GM23338 (cell line): ENCODE measurements at regions not wholly inside any gene's neighbourhood (a gene's known extent, or its start where the extent isn't known, plus 50 kb on each side); places are given as distances from the start of the nearest gene placed in this dataset.

Experiments used
- ATAC-seq: fragments of 200-7000 bp; cut with Tn5 transposase; 3 replicates; pipeline ENCODE4 v1.9.1; 2020
- DNase-seq: peaks from one replicate; pipeline ENCODE4 v3.0.0-alpha.2; 2015; ENCODE audit warnings: low spot score
- H2AFZ ChIP-seq: fragments of 200-600 bp; sonication (generic); 2 replicates; pipeline ENCODE4 v1.8.0; 2016; ENCODE audit warnings: antibody characterized with exemption, mild to moderate bottlenecking, moderate library complexity
- H3F3A ChIP-seq: fragments of 200-600 bp; sonication (generic); replicated peaks from 2 replicates; pipeline ENCODE4 v1.8.0; 2017; ENCODE audit warnings: antibody characterized with exemption, mixed run types, low read depth
- H3K27ac ChIP-seq: fragments of 200-600 bp; sonication (generic); 2 replicates; pipeline ENCODE4 v1.6.1; 2016; ENCODE audit warnings: low read depth
- H3K27me3 ChIP-seq: fragments of 200-600 bp; sonication (generic); 2 replicates; pipeline ENCODE4 v1.8.0; 2016; ENCODE audit warnings: mild to moderate bottlenecking, mixed run types, moderate library complexity; ENCODE audit not compliant: insufficient read depth
- H3K36me3 ChIP-seq: fragments of 200-600 bp; sonication (generic); 2 replicates; pipeline ENCODE4 v1.8.0; 2016; ENCODE audit warnings: mild to moderate bottlenecking; ENCODE audit not compliant: insufficient read depth
- H3K4me1 ChIP-seq: fragments of 200-600 bp; sonication (generic); 2 replicates; pipeline ENCODE4 v1.8.0; 2016; ENCODE audit warnings: mild to moderate bottlenecking, moderate library complexity; ENCODE audit not compliant: insufficient read depth
- H3K4me2 ChIP-seq: fragments of 200-600 bp; sonication (generic); 2 replicates; pipeline ENCODE4 v1.7.1; 2017; ENCODE audit warnings: mixed run types
- H3K4me3 ChIP-seq: fragments of 200-600 bp; sonication (generic); 2 replicates; pipeline ENCODE4 v1.6.1; 2016; ENCODE audit warnings: mixed run types
- H3K79me2 ChIP-seq: fragments of 200-600 bp; sonication (generic); replicated peaks from 2 replicates; pipeline ENCODE4 v1.8.0; 2017; ENCODE audit warnings: mild to moderate bottlenecking; ENCODE audit not compliant: insufficient read depth
- H3K9me2 ChIP-seq: fragments of 200-600 bp; sonication (generic); 2 replicates; pipeline ENCODE4 v1.8.0; 2017; ENCODE audit not compliant: insufficient read depth
- H4K20me1 ChIP-seq: fragments of 200-600 bp; sonication (generic); replicated peaks from 2 replicates; pipeline ENCODE4 v1.8.0; 2017; ENCODE audit warnings: mild to moderate bottlenecking; ENCODE audit not compliant: insufficient read depth
- H3K27ac Mint-ChIP-seq: 2 replicates; pipeline ENCODE4 v1.8.0; 2020; ENCODE audit warnings: inconsistent platforms, mild to moderate bottlenecking, moderate library complexity, mixed read lengths
- H3K27me3 Mint-ChIP-seq: 3 replicates; pipeline ENCODE4 v1.8.0; 2022; ENCODE audit warnings: low read depth, mild to moderate bottlenecking, moderate library complexity, mixed read lengths, inconsistent platforms; ENCODE audit not compliant: insufficient read depth, poor library complexity
- H3K36me3 Mint-ChIP-seq: 3 replicates; pipeline ENCODE4 v1.8.0; 2021; ENCODE audit warnings: low read depth, mild to moderate bottlenecking, inconsistent platforms, moderate library complexity, mixed read lengths
- H3K4me1 Mint-ChIP-seq: 3 replicates; pipeline ENCODE4 v1.8.0; 2020; ENCODE audit warnings: mild to moderate bottlenecking, inconsistent platforms, mixed read lengths
- H3K4me3 Mint-ChIP-seq: 3 replicates; pipeline ENCODE4 v1.8.0; 2021; ENCODE audit warnings: moderate library complexity, mild to moderate bottlenecking, inconsistent platforms, mixed read lengths
- H3K9me3 Mint-ChIP-seq: 3 replicates; pipeline ENCODE4 v1.8.0; 2020; ENCODE audit warnings: moderate library complexity, mild to moderate bottlenecking, inconsistent platforms, mixed read lengths
- CREB1 ChIP-seq: fragments of 250-450 bp; sonication (Bioruptor Pico); IDR thresholded peaks from 2 replicates; pipeline ENCODE4 v1.5.0; 2020; ENCODE audit warnings: low read depth, mild to moderate bottlenecking, moderate library complexity
- CTCF ChIP-seq, 2 experiments: fragments of 200-600 bp in 1 of 2; sonication (generic) in 1 of 2; conservative IDR thresholded peaks; 2 replicates each; pipeline versions ENCODE4 v1.5.1 to v1.6.1; 2016 to 2017; ENCODE audit warnings: antibody characterized with exemption in 2 of 2, low read depth in 2 of 2, mild to moderate bottlenecking in 2 of 2, moderate library complexity in 1 of 2
- ETS1 ChIP-seq: IDR thresholded peaks from 2 replicates; pipeline ENCODE4 v1.6.1; 2016; ENCODE audit warnings: antibody characterized with exemption
- EZH2 ChIP-seq: fragments of 200-600 bp; sonication (generic); IDR thresholded peaks from one replicate; pipeline ENCODE4 v1.8.0; 2017; ENCODE audit warnings: antibody characterized with exemption, mild to moderate bottlenecking, low read depth; ENCODE audit not compliant: unreplicated experiment
- EZH2phosphoT487 ChIP-seq: fragments of 200-600 bp; sonication (generic); IDR thresholded peaks from one replicate; pipeline ENCODE4 v1.8.1; 2018; ENCODE audit warnings: antibody characterized with exemption; ENCODE audit not compliant: unreplicated experiment
- JUNB ChIP-seq: IDR thresholded peaks from one replicate; pipeline ENCODE4 v1.6.1; 2016; ENCODE audit warnings: antibody characterized with exemption; ENCODE audit not compliant: unreplicated experiment
- NANOG ChIP-seq: IDR thresholded peaks from 2 replicates; pipeline ENCODE4 v1.6.1; 2016; ENCODE audit warnings: antibody characterized with exemption, borderline replicate concordance
- POLR2AphosphoS5 ChIP-seq: IDR thresholded peaks from 2 replicates; pipeline ENCODE4 v1.6.1; 2016; ENCODE audit warnings: antibody characterized with exemption, low read depth
- REST ChIP-seq: IDR thresholded peaks from one replicate; pipeline ENCODE4 v1.6.1; 2018; ENCODE audit warnings: antibody characterized with exemption; ENCODE audit not compliant: unreplicated experiment
- STAT1 ChIP-seq: IDR thresholded peaks from one replicate; pipeline ENCODE4 v1.6.1; 2016; ENCODE audit warnings: antibody characterized with exemption; ENCODE audit not compliant: unreplicated experiment
- ZNF114 ChIP-seq: fragments of 250-450 bp; sonication (Bioruptor Pico); IDR thresholded peaks from 2 replicates; pipeline ENCODE4 v1.5.0; 2020; ENCODE audit warnings: mild to moderate bottlenecking, moderate library complexity
- ZNF331 ChIP-seq: fragments of 250-450 bp; sonication (Bioruptor Pico); IDR thresholded peaks from 2 replicates; pipeline ENCODE4 v1.5.0; 2020; ENCODE audit warnings: low read depth, mild to moderate bottlenecking, moderate library complexity
- ZNF462 ChIP-seq: fragments of 250-450 bp; sonication (Bioruptor Pico); IDR thresholded peaks from 2 replicates; pipeline ENCODE4 v1.5.0; 2020; ENCODE audit warnings: mild to moderate bottlenecking, moderate library complexity

GRCh38 chr5:158375531-158375930 lies 516.6 kb upstream of the CLINT1 start:
- no peak for TF ChIP-seq CREB1 (CRISPR knock-in tag)
- TF ChIP-seq ETS1: no peak
- no peak for TF ChIP-seq CTCF (conservative IDR thresholded peaks at IDR 0.05; ENCODE audit: low read depth in 2 of 2)
- no peak for TF ChIP-seq REST
- no peak for TF ChIP-seq JUNB
- TF ChIP-seq EZH2phosphoT487: no peak
- no peak for TF ChIP-seq ZNF114 (CRISPR knock-in tag)
- TF ChIP-seq EZH2: no peak
- no peak for TF ChIP-seq STAT1
- TF ChIP-seq ZNF331 (CRISPR knock-in tag): no peak
- no peak for TF ChIP-seq ZNF462
- TF ChIP-seq NANOG: no peak
- TF ChIP-seq POLR2AphosphoS5: no peak
- H3K4me3 Mint-ChIP-seq: no peak overlapping the region
- no peak overlapping the region for H3K4me2 ChIP-seq
- H3K4me3 ChIP-seq: no peak overlapping the region
- H3K36me3 Mint-ChIP-seq: no peaks in the 10 kb centered on the region
- H3F3A ChIP-seq: no peaks in the 10 kb centered on the region
- DNase-seq: no peak
- H3K9me2 ChIP-seq: no peaks in the 10 kb centered on the region
- no peaks in the 10 kb centered on the region for H3K36me3 ChIP-seq
- H2AFZ ChIP-seq: no peak overlapping the region
- H4K20me1 ChIP-seq: no peaks in the 10 kb centered on the region
- H3K4me1 ChIP-seq: no peaks in the 10 kb centered on the region
- no peak for ATAC-seq
- H3K4me1 Mint-ChIP-seq: no peaks in the 10 kb centered on the region
- no peak overlapping the region for H3K27ac Mint-ChIP-seq
- no peaks in the 10 kb centered on the region for H3K27me3 ChIP-seq
- no peaks in the 10 kb centered on the region for H3K27me3 Mint-ChIP-seq
- H3K9me3 Mint-ChIP-seq: peaks cover 3% of the 10 kb centered on the region; the same call in 1 of the 3 replicates
- H3K27ac ChIP-seq: no peak overlapping the region
- no peaks in the 10 kb centered on the region for H3K79me2 ChIP-seq
